H9 (cell line): ENCODE measurements at regions not wholly inside any gene's neighbourhood (a gene's known extent, or its start where the extent isn't known, plus 50 kb on each side); places are given as distances from the start of the nearest gene placed in this dataset.

Source experiments
- DNase-seq: peaks from one replicate; pipeline ENCODE4 v3.0.0-alpha.2; 2017
- H2AFZ ChIP-seq: one replicate; pipeline ENCODE4 v1.6.1; 2013; ENCODE audit warnings: mild to moderate bottlenecking, low read length, control low read depth, moderate library complexity
- H2AK5ac ChIP-seq: 2 replicates; pipeline ENCODE4 v1.6.1; 2013; ENCODE audit warnings: low read length, control low read depth, mixed read lengths; ENCODE audit not compliant: insufficient read length
- H2BK120ac ChIP-seq: one replicate; pipeline ENCODE4 v1.6.1; 2013; ENCODE audit warnings: low read depth, mild to moderate bottlenecking, low read length, control low read depth, inconsistent platforms; ENCODE audit not compliant: poor library complexity, severe bottlenecking
- H2BK12ac ChIP-seq: 2 replicates; pipeline ENCODE4 v1.6.1; 2013; ENCODE audit warnings: low read length, control low read depth, mixed read lengths, low read depth; ENCODE audit not compliant: insufficient read length
- H2BK15ac ChIP-seq: 2 replicates; pipeline ENCODE4 v1.6.1; 2013; ENCODE audit warnings: low read depth, low read length, control low read depth
- H2BK20ac ChIP-seq: one replicate; pipeline ENCODE4 v1.6.1; 2013; ENCODE audit warnings: low read depth, mild to moderate bottlenecking, low read length, control low read depth, inconsistent platforms; ENCODE audit not compliant: poor library complexity, severe bottlenecking
- H2BK5ac ChIP-seq: 2 replicates; pipeline ENCODE4 v1.6.1; 2013; ENCODE audit warnings: low read length, control low read depth, mixed read lengths; ENCODE audit not compliant: insufficient read length
- H3K14ac ChIP-seq: 2 replicates; pipeline ENCODE4 v1.6.1; 2013; ENCODE audit warnings: low read length, control low read depth; ENCODE audit not compliant: insufficient read depth
- H3K18ac ChIP-seq: 2 replicates; pipeline ENCODE4 v1.6.1; 2013; ENCODE audit warnings: low read depth, mild to moderate bottlenecking, mixed read lengths, low read length, control low read depth; ENCODE audit not compliant: insufficient read length
- H3K23ac ChIP-seq: 2 replicates; pipeline ENCODE4 v1.6.1; 2013; ENCODE audit warnings: low read length, control low read depth, mixed read lengths, low read depth; ENCODE audit not compliant: insufficient read length
- H3K23me2 ChIP-seq: 2 replicates; pipeline ENCODE4 v1.6.1; 2013; ENCODE audit warnings: low read depth, mild to moderate bottlenecking, mixed read lengths, low read length, control low read depth; ENCODE audit not compliant: insufficient read length, poor library complexity, severe bottlenecking
- H3K27ac ChIP-seq: 2 replicates; pipeline ENCODE4 v1.5.1; 2013; ENCODE audit warnings: low read length, control low read depth, mixed read lengths, low read depth; ENCODE audit not compliant: insufficient read length
- H3K27me3 ChIP-seq: 2 replicates; pipeline ENCODE4 v1.6.1; 2013; ENCODE audit warnings: low read length, control low read depth, inconsistent platforms; ENCODE audit not compliant: insufficient read depth
- H3K4ac ChIP-seq: 2 replicates; pipeline ENCODE4 v1.6.1; 2013; ENCODE audit warnings: low read depth, mild to moderate bottlenecking, control low read depth, inconsistent platforms, low read length, moderate library complexity
- H3K4me1 ChIP-seq: 2 replicates; pipeline ENCODE4 v1.6.1; 2013; ENCODE audit warnings: low read length, control low read depth, inconsistent platforms; ENCODE audit not compliant: insufficient read depth
- H3K4me2 ChIP-seq: 2 replicates; pipeline ENCODE4 v1.6.1; 2013; ENCODE audit warnings: low read length, control low read depth, mixed read lengths; ENCODE audit not compliant: insufficient read length, insufficient read depth
- H3K56ac ChIP-seq: 2 replicates; pipeline ENCODE4 v1.6.1; 2013; ENCODE audit warnings: low read depth, mild to moderate bottlenecking, mixed read lengths, low read length, control low read depth; ENCODE audit not compliant: insufficient read length
- H3K79me1 ChIP-seq: 2 replicates; pipeline ENCODE4 v1.6.1; 2013; ENCODE audit warnings: low read depth, mild to moderate bottlenecking, moderate library complexity, low read length, control low read depth, inconsistent platforms; ENCODE audit not compliant: insufficient read depth, poor library complexity, severe bottlenecking
- H3K79me2 ChIP-seq: 2 replicates; pipeline ENCODE4 v1.6.1; 2013; ENCODE audit warnings: low read length, control low read depth, inconsistent platforms; ENCODE audit not compliant: insufficient read depth
- H3K9ac ChIP-seq: 2 replicates; pipeline ENCODE4 v1.6.1; 2013; ENCODE audit warnings: low read length, control low read depth, mixed read lengths; ENCODE audit not compliant: insufficient read length; ENCODE audit errors: extremely low read depth
- H3K9me3 ChIP-seq: one replicate; pipeline ENCODE4 v1.6.1; 2013; ENCODE audit warnings: low read depth, low read length, inconsistent platforms; ENCODE audit not compliant: control insufficient read depth
- H3T11ph ChIP-seq: one replicate; pipeline ENCODE4 v1.6.1; 2013; ENCODE audit warnings: mild to moderate bottlenecking, low read length, control low read depth, inconsistent platforms
- H4K20me1 ChIP-seq: one replicate; pipeline ENCODE4 v1.6.1; 2013; ENCODE audit not compliant: control insufficient read depth, insufficient read length, insufficient read depth
- H4K5ac ChIP-seq: 2 replicates; pipeline ENCODE4 v1.6.1; 2013; ENCODE audit warnings: low read depth, mild to moderate bottlenecking, mixed read lengths, low read length, control low read depth; ENCODE audit not compliant: insufficient read length
- H4K8ac ChIP-seq: replicated peaks from 2 replicates; pipeline ENCODE4 v1.6.1; 2013; ENCODE audit warnings: low read length, control low read depth, mixed read lengths, low read depth; ENCODE audit not compliant: insufficient read length
- H4K91ac ChIP-seq: 2 replicates; pipeline ENCODE4 v1.6.1; 2013; ENCODE audit warnings: low read depth, mild to moderate bottlenecking, moderate library complexity, mixed read lengths, low read length, control low read depth; ENCODE audit not compliant: insufficient read length
- H3K27ac Mint-ChIP-seq, 3 experiments: 2 replicates in 2 of 3; 3 replicates in 1 of 3; pipeline ENCODE4 v1.8.0; 2020 to 2021; ENCODE audit warnings: mixed read lengths in 3 of 3, mild to moderate bottlenecking in 1 of 3, moderate library complexity in 1 of 3
- H3K27me3 Mint-ChIP-seq: 2 replicates; pipeline ENCODE4 v1.8.0; 2021; ENCODE audit warnings: low read depth, mild to moderate bottlenecking, moderate library complexity, mixed read lengths
- H3K36me3 Mint-ChIP-seq, 3 experiments: 2 replicates in 2 of 3; 3 replicates in 1 of 3; pipeline ENCODE4 v1.8.0; 2020 to 2021; ENCODE audit warnings: low read depth in 3 of 3, mixed read lengths in 3 of 3; ENCODE audit not compliant: insufficient read depth in 1 of 3
- H3K4me1 Mint-ChIP-seq, 2 experiments: 2 replicates each; pipeline ENCODE4 v1.8.0; 2020; ENCODE audit warnings: mixed read lengths in 2 of 2
- H3K4me3 Mint-ChIP-seq, 2 experiments: 2 replicates in 1 of 2; 3 replicates in 1 of 2; pipeline ENCODE4 v1.8.0; 2020 to 2021; ENCODE audit warnings: mild to moderate bottlenecking in 2 of 2, mixed read lengths in 2 of 2, moderate library complexity in 1 of 2
- H3K9me3 Mint-ChIP-seq, 2 experiments: 2 replicates in 1 of 2; 3 replicates in 1 of 2; pipeline ENCODE4 v1.8.0; 2020; ENCODE audit warnings: mild to moderate bottlenecking in 2 of 2, mixed read lengths in 2 of 2, moderate library complexity in 1 of 2
- WGBS: extraction: QIAGEN DNeasy Blood & Tissue Kit; methylation state at CpG from one replicate; pipeline ENCODE4 v1.1.7; 2013; ENCODE audit warnings: missing lambda C conversion rate, low lambda C conversion rate, mixed read lengths; ENCODE audit not compliant: insufficient read length; ENCODE audit errors: extremely low coverage; 5-methylcytosine and 5-hydroxymethylcytosine counted together
- TF ChIP-seq, protein P1 (sequence below): fragments of 200-600 bp; sonication (generic); conservative IDR thresholded peaks from 3 replicates; pipeline ENCODE4 v1.8.0; 2021; ENCODE audit warnings: antibody characterized with exemption, mild to moderate bottlenecking

DNA sequence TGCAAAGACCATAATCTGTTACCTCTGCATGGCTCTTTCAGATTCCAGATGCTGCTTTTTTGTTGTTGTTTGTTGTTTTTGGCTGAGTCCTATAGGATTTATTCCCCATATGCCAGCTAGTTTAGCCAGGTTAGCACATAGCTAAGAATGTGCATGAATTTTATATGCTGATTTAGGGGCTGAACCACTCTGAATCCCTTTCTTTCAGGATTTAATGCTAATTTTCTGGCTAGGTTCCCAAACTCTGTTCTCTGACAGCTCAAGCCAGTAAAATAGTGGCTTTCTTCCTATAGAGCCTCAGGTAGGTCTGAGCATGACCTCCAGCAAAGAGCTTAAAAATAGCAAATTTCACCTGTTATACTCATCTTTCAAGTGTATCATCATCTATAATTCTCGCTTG, 521.4 kb downstream of the CAAP1 start:
- H4K8ac ChIP-seq: no peak overlapping the region
- WGBS: no CpG with 5 or more reads among the region's 1 CpG
- no peaks in the 10 kb centered on the region for H3K79me2 ChIP-seq
- no peaks in the 10 kb centered on the region for H3K27me3 ChIP-seq
- no peak overlapping the region for H2BK5ac ChIP-seq
- no peak overlapping the region for H2BK120ac ChIP-seq
- no peaks in the 10 kb centered on the region for H3K4me1 ChIP-seq
- Mint-ChIP-seq H3K4me1 (no peaks in the 10 kb centered on the region), H3K27me3 (no peaks in the 10 kb centered on the region), H3K9me3 (no peaks in the 10 kb centered on the region), H3K36me3 (no peaks in the 10 kb centered on the region), H3K27ac (no peak overlapping the region), H3K4me3 (no peak overlapping the region)
- H4K20me1 ChIP-seq: no peaks in the 10 kb centered on the region
- H3K27ac ChIP-seq: no peak overlapping the region
- no peaks in the 10 kb centered on the region for H3K9me3 ChIP-seq
- H3K4me2 ChIP-seq: no peak overlapping the region
- no peak for DNase-seq
- H3T11ph ChIP-seq: no peak overlapping the region
- no peak overlapping the region for H4K91ac ChIP-seq
- no peaks in the 10 kb centered on the region for H3K23me2 ChIP-seq
- no peak overlapping the region for H3K18ac ChIP-seq
- no peak overlapping the region for H2AFZ ChIP-seq
- no peak overlapping the region for H3K14ac ChIP-seq
- H2BK20ac ChIP-seq: no peak overlapping the region
- no peak overlapping the region for H2BK15ac ChIP-seq
- no peak overlapping the region for H3K4ac ChIP-seq
- no peak overlapping the region for H2AK5ac ChIP-seq
- H2BK12ac ChIP-seq: no peak overlapping the region
- TF ChIP-seq, protein P1, sequence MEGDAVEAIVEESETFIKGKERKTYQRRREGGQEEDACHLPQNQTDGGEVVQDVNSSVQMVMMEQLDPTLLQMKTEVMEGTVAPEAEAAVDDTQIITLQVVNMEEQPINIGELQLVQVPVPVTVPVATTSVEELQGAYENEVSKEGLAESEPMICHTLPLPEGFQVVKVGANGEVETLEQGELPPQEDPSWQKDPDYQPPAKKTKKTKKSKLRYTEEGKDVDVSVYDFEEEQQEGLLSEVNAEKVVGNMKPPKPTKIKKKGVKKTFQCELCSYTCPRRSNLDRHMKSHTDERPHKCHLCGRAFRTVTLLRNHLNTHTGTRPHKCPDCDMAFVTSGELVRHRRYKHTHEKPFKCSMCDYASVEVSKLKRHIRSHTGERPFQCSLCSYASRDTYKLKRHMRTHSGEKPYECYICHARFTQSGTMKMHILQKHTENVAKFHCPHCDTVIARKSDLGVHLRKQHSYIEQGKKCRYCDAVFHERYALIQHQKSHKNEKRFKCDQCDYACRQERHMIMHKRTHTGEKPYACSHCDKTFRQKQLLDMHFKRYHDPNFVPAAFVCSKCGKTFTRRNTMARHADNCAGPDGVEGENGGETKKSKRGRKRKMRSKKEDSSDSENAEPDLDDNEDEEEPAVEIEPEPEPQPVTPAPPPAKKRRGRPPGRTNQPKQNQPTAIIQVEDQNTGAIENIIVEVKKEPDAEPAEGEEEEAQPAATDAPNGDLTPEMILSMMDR: no peak
- no peak overlapping the region for H3K9ac ChIP-seq
- H4K5ac ChIP-seq: no peak overlapping the region
- no peaks in the 10 kb centered on the region for H3K79me1 ChIP-seq
- H3K56ac ChIP-seq: no peak overlapping the region
- no peak overlapping the region for H3K23ac ChIP-seq
